ENCODE measurements at regions not wholly inside any gene's neighbourhood (a gene's known extent, or its start where the extent isn't known, plus 50 kb on each side); places are given as distances from the start of the nearest gene placed in this dataset.

GRCh38 chr22:49457946-49458707 lies 369.5 kb downstream of the BRD1 start:
- ATAC-seq: peak in 1 of 4 donors; percentile 13

GRCh38 chr22:49457146-49457545 lies 370.5 kb downstream of the BRD1 start:
- Histone ChIP-seq H3K4me3 (no peak overlapping the region), H3K9me3 (no peaks in the 10 kb centered on the region), H3K36me3 (no peaks in the 10 kb centered on the region), H3K27ac (no peak overlapping the region), H3K27me3 (peaks cover 0 to 42% (median 4%) of the 10 kb centered on the region in 9 donors), H3K4me1 (no peaks in the 10 kb centered on the region)
- DNase-seq: no peak
- intact Hi-C loops (cut with DNase I): no loop called here
- TF ChIP-seq CTCF (IDR thresholded peaks at IDR 0.05) (no peak), POLR2A (IDR thresholded peaks at IDR 0.05) (no peak)
- WGBS, 4 donors: 53 to 60% (median 58%) methylated on average over 17 of the region's 17 CpGs
- no peak for ATAC-seq

More at GRCh38 chr22:49457946-49458707, 369.5 kb downstream of the BRD1 start:
- H3K27me3 ChIP-seq: peaks cover 0 to 42% (median 4%) of the 10 kb centered on the region in 9 donors
- no peak for TF ChIP-seq CTCF (IDR thresholded peaks at IDR 0.05)
- TF ChIP-seq POLR2A (IDR thresholded peaks at IDR 0.05): no peak
- no peak for DNase-seq
- no peaks in the 10 kb centered on the region for H3K9me3 ChIP-seq
- H3K4me1 ChIP-seq: no peaks in the 10 kb centered on the region
- no peak overlapping the region for H3K4me3 ChIP-seq
- intact Hi-C loops (cut with DNase I): no loop called here
- no peaks in the 10 kb centered on the region for H3K36me3 ChIP-seq
- WGBS, 4 donors: 79 to 85% (median 82%) methylated on average over 14 of the region's 14 CpGs
- no peak overlapping the region for H3K27ac ChIP-seq

- ATAC-seq: no peak
- H3K36me3 ChIP-seq: no peaks in the 10 kb centered on the region
- intact Hi-C loops (cut with DNase I): no loop called here
- H3K27ac ChIP-seq: no peak overlapping the region
- 66 to 75% (median 71%) methylated on average over 11 of the region's 11 CpGs for WGBS, 4 donors
- no peak for DNase-seq
- peaks cover 0 to 48% (median 6%) of the 10 kb centered on the region in 9 donors for H3K27me3 ChIP-seq
- no peak overlapping the region for H3K4me3 ChIP-seq
- no peak for TF ChIP-seq CTCF (IDR thresholded peaks at IDR 0.05)
- no peak for TF ChIP-seq POLR2A (IDR thresholded peaks at IDR 0.05)
- no peaks in the 10 kb centered on the region for H3K9me3 ChIP-seq
- no peaks in the 10 kb centered on the region for H3K4me1 ChIP-seq
These were observed 372.1 kb downstream of the BRD1 start for GRCh38 chr22:49455595-49455994.

GRCh38 chr22:49454726-49455125 lies 372.9 kb downstream of the BRD1 start:
- no peak overlapping the region for H3K27ac ChIP-seq
- H3K4me3 ChIP-seq: no peak overlapping the region
- H3K27me3 ChIP-seq: peaks cover 0 to 55% (median 9%) of the 10 kb centered on the region in 9 donors
- no peak for TF ChIP-seq CTCF (IDR thresholded peaks at IDR 0.05)
- no peak for TF ChIP-seq POLR2A (IDR thresholded peaks at IDR 0.05)
- no peaks in the 10 kb centered on the region for H3K9me3 ChIP-seq
- WGBS, 4 donors: 63 to 76% (median 73%) methylated on average over 7 of the region's 7 CpGs
- H3K4me1 ChIP-seq: no peaks in the 10 kb centered on the region
- no peaks in the 10 kb centered on the region for H3K36me3 ChIP-seq
- DNase-seq: no peak
- intact Hi-C loops (cut with DNase I): no loop called here
- no peak for ATAC-seq

Measured in heart left ventricle (tissue), 16 donors.